ENCODE measurements at regions not wholly inside any gene's neighbourhood (a gene's known extent, or its start where the extent isn't known, plus 50 kb on each side); places are given as distances from the start of the nearest gene placed in this dataset.
"Not testable (repeated sequence)": the region's sequence is repeated elsewhere in the genome, so short reads cannot be mapped to it uniquely, and the experiment has no call there.

DNA sequence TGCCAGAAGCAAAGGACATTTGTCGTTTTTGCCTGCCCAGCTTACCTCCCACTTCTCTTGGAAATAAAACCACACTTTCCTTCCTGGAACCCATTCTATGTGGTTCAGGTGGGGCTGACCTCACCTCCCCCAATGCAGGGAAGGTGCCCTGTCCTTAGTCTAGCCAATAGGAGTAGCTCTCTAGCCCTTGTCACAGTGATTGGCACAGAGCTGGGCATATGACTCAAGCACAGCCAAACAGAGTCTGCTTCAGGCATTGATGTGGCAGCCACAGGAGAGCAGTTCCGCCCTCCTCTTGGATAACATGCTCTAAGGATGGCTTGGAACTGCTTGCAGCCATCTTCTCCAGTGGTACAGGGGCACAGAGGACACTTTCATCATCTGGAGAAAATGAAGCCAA, 134.0 kb downstream of the LRIG2 start:
- TF ChIP-seq ZFX (IDR thresholded peaks at IDR 0.05; ENCODE audit: borderline replicate concordance), result no peak
- TF ChIP-seq, protein P1, sequence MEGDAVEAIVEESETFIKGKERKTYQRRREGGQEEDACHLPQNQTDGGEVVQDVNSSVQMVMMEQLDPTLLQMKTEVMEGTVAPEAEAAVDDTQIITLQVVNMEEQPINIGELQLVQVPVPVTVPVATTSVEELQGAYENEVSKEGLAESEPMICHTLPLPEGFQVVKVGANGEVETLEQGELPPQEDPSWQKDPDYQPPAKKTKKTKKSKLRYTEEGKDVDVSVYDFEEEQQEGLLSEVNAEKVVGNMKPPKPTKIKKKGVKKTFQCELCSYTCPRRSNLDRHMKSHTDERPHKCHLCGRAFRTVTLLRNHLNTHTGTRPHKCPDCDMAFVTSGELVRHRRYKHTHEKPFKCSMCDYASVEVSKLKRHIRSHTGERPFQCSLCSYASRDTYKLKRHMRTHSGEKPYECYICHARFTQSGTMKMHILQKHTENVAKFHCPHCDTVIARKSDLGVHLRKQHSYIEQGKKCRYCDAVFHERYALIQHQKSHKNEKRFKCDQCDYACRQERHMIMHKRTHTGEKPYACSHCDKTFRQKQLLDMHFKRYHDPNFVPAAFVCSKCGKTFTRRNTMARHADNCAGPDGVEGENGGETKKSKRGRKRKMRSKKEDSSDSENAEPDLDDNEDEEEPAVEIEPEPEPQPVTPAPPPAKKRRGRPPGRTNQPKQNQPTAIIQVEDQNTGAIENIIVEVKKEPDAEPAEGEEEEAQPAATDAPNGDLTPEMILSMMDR (IDR thresholded peaks at IDR 0.05), result no peak
- no peak overlapping the region for H3K27ac ChIP-seq

DNA sequence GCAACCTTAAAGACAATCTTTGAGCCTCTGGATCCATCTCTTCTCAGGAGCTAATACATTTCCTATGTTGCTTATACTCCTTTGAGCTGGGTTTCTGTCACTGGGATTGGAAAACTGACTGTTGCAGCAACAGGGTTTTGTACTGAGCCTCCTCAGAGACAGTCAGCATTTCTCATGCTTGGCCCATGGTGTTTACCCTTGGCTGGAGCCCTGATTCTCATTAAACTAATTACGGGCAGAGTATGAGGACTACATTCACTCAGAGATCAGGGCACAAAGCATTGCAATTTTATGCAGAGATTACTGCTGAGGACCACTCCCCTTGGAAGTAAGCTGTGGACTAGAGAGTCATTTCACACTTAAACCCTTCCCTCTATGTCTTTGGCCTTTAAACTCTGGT, 134.5 kb downstream of the LRIG2 start:
- no peak for TF ChIP-seq ZFX (IDR thresholded peaks at IDR 0.05; ENCODE audit: borderline replicate concordance)
- TF ChIP-seq, protein P1 (IDR thresholded peaks at IDR 0.05), result no peak
- no peak overlapping the region for H3K27ac ChIP-seq

DNA sequence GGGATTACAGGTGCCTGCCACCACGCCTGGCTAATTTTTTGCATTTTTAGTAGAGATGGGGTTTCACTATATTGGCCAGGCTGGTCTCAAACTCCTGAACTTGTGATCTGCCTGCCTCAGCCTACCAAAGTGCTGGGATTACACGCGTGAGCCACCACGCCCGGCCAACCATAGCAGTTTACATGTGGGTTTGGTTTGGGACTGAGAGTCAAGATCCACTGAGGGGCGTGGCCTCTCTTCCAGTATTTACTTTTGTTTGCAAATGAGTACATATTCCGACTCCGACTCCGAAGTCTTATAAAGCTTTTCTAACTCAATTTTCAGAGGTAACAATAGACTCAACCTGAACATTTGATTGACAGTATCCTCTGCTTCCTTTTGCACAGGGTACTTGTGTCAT, 135.4 kb downstream of the LRIG2 start:
- H3K27ac ChIP-seq, result not testable (repeated sequence)

DNA sequence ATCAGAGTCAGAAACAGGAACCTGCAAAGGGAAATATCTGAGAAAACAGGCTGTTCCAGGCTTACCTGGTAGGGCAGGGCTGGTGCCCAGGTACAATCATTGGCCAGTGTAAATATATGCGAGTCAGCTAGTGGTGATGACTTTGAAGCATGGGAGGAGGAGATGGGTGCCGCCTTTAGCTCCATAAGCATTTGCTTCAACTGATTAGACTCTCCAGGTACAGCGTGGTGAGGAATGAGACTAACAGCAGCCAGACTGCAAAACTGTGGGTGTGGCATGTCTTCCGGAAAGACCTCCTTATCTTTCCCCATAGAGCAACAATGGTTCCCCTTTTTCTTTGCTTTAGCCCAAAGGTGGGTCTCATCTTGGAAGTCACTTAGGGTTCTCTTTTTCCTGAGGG, 137.2 kb downstream of the LRIG2 start:
- H3K27ac ChIP-seq, result no peak overlapping the region
- TF ChIP-seq, protein P1 (IDR thresholded peaks at IDR 0.05), result no peak
- no peak for TF ChIP-seq ZFX (IDR thresholded peaks at IDR 0.05; ENCODE audit: borderline replicate concordance)

DNA sequence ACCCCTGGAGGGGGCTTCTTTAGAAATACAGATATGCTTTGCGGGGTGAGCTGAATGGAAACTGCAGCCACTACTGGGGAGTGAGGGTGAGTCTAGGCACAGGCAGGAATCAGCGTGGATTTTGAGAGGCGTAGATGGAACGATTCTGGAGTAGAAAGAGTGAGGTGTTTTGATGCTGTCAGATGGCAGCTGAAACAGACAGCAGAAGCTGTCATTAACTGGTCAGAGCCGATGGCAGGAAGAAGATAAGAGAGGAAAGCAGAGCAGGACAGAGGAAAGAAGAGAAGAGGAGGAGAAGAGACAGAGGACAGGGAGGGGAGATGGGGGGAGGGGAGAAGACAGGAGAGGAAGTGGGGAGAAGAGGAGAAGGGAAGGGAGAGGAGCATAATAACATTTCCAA, 138.5 kb downstream of the LRIG2 start:
- no peak for TF ChIP-seq ZFX (IDR thresholded peaks at IDR 0.05; ENCODE audit: borderline replicate concordance)
- TF ChIP-seq, protein P1 (IDR thresholded peaks at IDR 0.05), result no peak
- no peak overlapping the region for H3K27ac ChIP-seq

DNA sequence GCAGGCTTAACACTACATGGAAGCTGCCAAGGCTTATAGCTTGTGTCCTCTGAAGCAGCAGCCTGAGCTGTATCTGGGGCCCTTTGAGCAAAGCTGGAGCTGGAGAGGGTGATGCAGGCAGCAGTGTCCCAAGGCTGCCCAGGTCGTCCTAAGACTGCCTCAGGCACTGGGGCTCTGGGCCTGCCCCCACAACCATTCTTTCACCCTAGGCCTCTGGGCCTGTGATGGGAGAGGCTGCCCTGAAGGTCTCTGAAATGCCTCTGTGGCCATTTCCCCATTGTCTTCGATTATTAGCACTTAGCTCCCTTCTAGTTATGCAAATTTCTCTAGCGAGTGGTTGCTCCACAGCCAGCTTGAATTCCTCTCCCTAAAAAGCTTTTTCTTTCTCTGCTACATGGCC, 142.0 kb downstream of the LRIG2 start:
- H3K27ac ChIP-seq, result no peak overlapping the region
- TF ChIP-seq, protein P1 (IDR thresholded peaks at IDR 0.05), result no peak
- TF ChIP-seq ZFX (IDR thresholded peaks at IDR 0.05; ENCODE audit: borderline replicate concordance), result no peak

DNA sequence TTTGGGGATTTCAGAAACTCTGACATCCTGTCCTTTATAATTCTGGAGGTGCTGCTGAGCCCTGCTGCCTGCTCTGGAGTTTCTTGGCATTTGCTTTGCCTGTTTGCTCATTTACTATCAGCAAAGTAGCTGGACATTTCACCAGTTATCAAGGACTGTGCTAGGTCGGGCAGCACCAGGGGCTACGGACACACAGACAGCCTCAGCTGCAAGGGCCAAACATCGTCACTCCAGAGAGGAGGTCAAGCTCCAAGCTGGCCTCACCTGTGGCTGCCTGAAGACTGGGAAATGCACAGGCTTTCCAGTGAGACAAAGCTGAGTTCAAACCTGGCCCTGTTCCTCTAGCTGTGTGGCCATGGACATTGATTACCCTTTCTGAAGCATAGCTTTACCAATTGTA, 143.7 kb downstream of the LRIG2 start:
- H3K27ac ChIP-seq, result no peak overlapping the region
- TF ChIP-seq ZFX (IDR thresholded peaks at IDR 0.05; ENCODE audit: borderline replicate concordance), result no peak
- TF ChIP-seq, protein P1 (IDR thresholded peaks at IDR 0.05), result no peak

DNA sequence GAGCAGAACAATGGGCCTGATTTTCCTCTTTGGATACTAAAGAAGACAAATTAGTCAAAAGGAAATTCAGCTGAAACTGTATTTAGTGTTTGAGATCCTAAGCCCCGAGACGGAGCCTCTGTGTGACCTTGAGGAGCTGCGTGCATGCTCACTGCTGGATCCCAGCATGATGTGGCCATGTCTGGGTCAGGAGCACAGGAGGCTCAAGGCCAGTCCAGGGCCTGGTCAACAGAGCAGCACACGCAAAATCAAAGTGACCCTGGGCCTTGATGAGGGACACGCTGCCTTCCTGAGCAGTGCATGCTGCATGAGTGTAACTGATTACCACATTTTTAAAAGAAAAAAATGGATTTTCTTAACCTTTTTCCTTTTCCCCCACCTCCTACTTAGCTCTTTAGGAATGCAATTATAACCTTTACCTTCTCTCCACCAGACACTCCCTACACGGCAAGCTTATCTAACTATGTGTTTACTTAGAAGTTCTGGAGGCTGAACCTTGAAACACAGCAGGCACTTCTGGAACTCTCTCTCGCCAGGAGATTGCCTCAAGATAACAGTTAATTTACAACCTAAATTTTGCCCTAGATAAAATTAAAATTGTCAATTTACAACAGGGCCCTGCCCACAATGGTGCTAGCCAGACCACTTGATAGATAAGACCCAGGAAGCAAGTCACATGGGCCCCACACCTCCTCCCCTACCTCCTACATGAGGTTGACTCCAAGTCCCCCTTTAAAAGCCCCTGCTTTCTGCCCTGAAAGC, 144.6 kb downstream of the LRIG2 start:
- no peak for TF ChIP-seq ZFX (IDR thresholded peaks at IDR 0.05; ENCODE audit: borderline replicate concordance)
- TF ChIP-seq, protein P1 (IDR thresholded peaks at IDR 0.05), result no peak
- no peak overlapping the region for H3K27ac ChIP-seq
